HL-60 (cell line): ENCODE measurements at regions not wholly inside any gene's neighbourhood (a gene's known extent, or its start where the extent isn't known, plus 50 kb on each side); places are given as distances from the start of the nearest gene placed in this dataset.

Source experiments
- DNase-seq, 2 experiments: peaks; one replicate each; pipeline ENCODE4 v3.0.0-alpha.2; 2010 to 2020; ENCODE audit warnings: low read depth in 1 of 2, low spot score in 1 of 2
- H3K27ac ChIP-seq: fragments of 250-450 bp; sonication (Bioruptor Pico); replicated peaks from 2 replicates; pipeline ENCODE4 v1.5.1; 2020; ENCODE audit warnings: mild to moderate bottlenecking, moderate library complexity
- H3K27me3 ChIP-seq: fragments of 250-450 bp; sonication (Bioruptor Pico); 2 replicates; pipeline ENCODE4 v1.5.1; 2021; ENCODE audit warnings: mild to moderate bottlenecking, moderate library complexity; ENCODE audit not compliant: insufficient read depth, poor library complexity, severe bottlenecking
- H3K4me3 ChIP-seq: replicated peaks from 2 replicates; pipeline ENCODE4 v1.5.1; 2011; ENCODE audit warnings: mild to moderate bottlenecking, control low read depth, low read length; ENCODE audit not compliant: insufficient read depth
- GABPA ChIP-seq: IDR thresholded peaks from 2 replicates; pipeline ENCODE4 v1.6.1; 2012; ENCODE audit warnings: low read depth
- POLR2AphosphoS5 ChIP-seq: IDR thresholded peaks from 2 replicates; pipeline ENCODE4 v1.6.1; 2012; ENCODE audit warnings: low read depth
- REST ChIP-seq: IDR thresholded peaks from 2 replicates; pipeline ENCODE4 v1.6.1; 2012; ENCODE audit warnings: low read depth; ENCODE audit not compliant: insufficient replicate concordance
- SPI1 ChIP-seq: IDR thresholded peaks from 2 replicates; pipeline ENCODE4 v1.6.1; 2012; ENCODE audit warnings: low read depth, mild to moderate bottlenecking, borderline replicate concordance
- TF ChIP-seq, protein P1 (sequence below): IDR thresholded peaks from one replicate; pipeline ENCODE4 v1.5.1; 2011; ENCODE audit warnings: low read length, control low read depth, inconsistent platforms; ENCODE audit not compliant: insufficient read depth

DNA sequence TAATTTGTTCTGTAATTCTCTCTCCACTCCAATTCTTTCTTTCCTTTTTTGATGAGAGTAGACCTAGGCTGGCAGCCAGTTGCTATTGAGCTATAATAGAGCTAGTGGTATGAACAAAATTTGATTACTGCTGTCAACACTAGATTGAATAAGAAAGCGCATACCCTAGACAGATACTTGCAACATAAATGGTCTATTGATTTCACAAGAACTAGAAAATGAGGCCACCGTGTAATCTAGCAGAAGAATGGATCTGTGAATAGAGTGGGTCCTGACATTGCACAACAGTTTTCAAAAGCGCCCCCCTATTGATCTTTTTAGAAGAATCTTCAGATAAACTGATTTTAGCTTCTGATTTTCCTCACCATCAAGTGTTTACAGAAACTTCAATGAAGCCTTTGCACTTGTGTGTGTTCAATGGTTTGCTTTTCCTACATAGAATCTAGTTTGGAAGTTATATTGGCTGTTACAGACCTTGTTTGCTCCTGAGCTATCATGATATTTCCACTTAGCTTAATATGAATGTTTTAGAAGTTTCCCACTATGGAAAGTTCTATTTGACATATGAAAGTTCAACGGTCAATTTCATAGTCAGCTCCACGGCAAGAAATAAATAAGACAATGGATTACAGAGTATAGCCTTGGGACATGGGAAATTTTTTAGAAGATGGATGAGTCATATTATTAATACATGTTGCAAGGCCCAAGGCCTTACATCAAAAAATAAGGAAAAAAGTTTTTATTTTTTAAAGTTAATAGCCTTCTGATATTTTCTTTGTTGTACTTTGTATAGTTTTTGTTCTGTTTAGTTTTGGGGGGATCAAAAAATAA, 55.6 kb downstream of the UTRN start:
- Histone ChIP-seq H3K27me3 (no peaks in the 10 kb centered on the region), H3K4me3 (no peak overlapping the region), H3K27ac (no peak overlapping the region)
- TF ChIP-seq SPI1 (no peak), POLR2AphosphoS5 (no peak), GABPA (no peak), REST (no peak)
- TF ChIP-seq, protein P1, sequence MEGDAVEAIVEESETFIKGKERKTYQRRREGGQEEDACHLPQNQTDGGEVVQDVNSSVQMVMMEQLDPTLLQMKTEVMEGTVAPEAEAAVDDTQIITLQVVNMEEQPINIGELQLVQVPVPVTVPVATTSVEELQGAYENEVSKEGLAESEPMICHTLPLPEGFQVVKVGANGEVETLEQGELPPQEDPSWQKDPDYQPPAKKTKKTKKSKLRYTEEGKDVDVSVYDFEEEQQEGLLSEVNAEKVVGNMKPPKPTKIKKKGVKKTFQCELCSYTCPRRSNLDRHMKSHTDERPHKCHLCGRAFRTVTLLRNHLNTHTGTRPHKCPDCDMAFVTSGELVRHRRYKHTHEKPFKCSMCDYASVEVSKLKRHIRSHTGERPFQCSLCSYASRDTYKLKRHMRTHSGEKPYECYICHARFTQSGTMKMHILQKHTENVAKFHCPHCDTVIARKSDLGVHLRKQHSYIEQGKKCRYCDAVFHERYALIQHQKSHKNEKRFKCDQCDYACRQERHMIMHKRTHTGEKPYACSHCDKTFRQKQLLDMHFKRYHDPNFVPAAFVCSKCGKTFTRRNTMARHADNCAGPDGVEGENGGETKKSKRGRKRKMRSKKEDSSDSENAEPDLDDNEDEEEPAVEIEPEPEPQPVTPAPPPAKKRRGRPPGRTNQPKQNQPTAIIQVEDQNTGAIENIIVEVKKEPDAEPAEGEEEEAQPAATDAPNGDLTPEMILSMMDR = no peak
- DNase-seq = no peak

GRCh38 chr6:144341831-144342527, 56.8 kb downstream of the UTRN start:
- no peak overlapping the region for H3K27ac ChIP-seq
- DNase-seq = no peak
- H3K4me3 ChIP-seq = no peak overlapping the region
- TF ChIP-seq GABPA = no peak
- no peak for TF ChIP-seq REST
- H3K27me3 ChIP-seq = no peaks in the 10 kb centered on the region

- Histone ChIP-seq H3K27ac (peak overlapping the region; percentile 51), H3K4me3 (peak overlapping the region; percentile 31), H3K27me3 (no peaks in the 10 kb centered on the region)
- TF ChIP-seq POLR2AphosphoS5 (no peak), SPI1 (peak; percentile 64), REST (no peak)
- TF ChIP-seq, protein P1 = no peak
- peak in 1 of 2 experiments; percentile 38 for DNase-seq
Observed at GRCh38 chr6:144343701-144344428, 58.7 kb downstream of the UTRN start.
